ENCODE measurements at regions not wholly inside any gene's neighbourhood (a gene's known extent, or its start where the extent isn't known, plus 50 kb on each side); places are given as distances from the start of the nearest gene placed in this dataset.

DNA sequence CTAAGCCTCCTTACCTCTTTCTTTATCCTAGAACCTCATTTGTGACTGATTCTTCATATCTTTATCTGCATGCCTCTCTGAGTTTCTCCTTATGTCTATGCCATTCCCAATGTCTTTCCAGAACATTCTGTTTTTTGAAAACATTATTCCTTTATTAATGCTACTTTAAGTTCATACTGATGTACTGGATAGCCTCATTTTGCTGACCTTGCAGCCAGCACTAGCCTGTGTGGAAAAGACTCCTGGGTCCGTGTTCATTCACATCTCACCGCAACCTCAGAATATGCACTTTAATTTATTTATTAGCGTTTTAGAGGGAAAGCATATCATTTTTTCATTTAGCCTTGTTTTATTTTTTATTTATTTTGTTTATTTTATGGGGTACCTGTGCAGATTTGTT is 208.1 kb upstream of the NPVF start:
- TF ChIP-seq CTCF (IDR thresholded peaks at IDR 0.05; ENCODE audit: poor library complexity, severe bottlenecking), result no peak
- TF ChIP-seq, protein P1, sequence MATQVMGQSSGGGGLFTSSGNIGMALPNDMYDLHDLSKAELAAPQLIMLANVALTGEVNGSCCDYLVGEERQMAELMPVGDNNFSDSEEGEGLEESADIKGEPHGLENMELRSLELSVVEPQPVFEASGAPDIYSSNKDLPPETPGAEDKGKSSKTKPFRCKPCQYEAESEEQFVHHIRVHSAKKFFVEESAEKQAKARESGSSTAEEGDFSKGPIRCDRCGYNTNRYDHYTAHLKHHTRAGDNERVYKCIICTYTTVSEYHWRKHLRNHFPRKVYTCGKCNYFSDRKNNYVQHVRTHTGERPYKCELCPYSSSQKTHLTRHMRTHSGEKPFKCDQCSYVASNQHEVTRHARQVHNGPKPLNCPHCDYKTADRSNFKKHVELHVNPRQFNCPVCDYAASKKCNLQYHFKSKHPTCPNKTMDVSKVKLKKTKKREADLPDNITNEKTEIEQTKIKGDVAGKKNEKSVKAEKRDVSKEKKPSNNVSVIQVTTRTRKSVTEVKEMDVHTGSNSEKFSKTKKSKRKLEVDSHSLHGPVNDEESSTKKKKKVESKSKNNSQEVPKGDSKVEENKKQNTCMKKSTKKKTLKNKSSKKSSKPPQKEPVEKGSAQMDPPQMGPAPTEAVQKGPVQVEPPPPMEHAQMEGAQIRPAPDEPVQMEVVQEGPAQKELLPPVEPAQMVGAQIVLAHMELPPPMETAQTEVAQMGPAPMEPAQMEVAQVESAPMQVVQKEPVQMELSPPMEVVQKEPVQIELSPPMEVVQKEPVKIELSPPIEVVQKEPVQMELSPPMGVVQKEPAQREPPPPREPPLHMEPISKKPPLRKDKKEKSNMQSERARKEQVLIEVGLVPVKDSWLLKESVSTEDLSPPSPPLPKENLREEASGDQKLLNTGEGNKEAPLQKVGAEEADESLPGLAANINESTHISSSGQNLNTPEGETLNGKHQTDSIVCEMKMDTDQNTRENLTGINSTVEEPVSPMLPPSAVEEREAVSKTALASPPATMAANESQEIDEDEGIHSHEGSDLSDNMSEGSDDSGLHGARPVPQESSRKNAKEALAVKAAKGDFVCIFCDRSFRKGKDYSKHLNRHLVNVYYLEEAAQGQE (IDR thresholded peaks at IDR 0.05; ENCODE audit: borderline replicate concordance), result no peak
- TF ChIP-seq EZH2 (IDR thresholded peaks at IDR 0.05; ENCODE audit: borderline replicate concordance, insufficient read depth, low read length, poor library complexity, severe bottlenecking), result no peak
- TF ChIP-seq TAF1 (IDR thresholded peaks at IDR 0.05; ENCODE audit: low read depth), result no peak
- no peak for TF ChIP-seq EP300 (conservative IDR thresholded peaks at IDR 0.05; ENCODE audit: poor library complexity, severe bottlenecking)

Measured in neural cell (in vitro differentiated cells).